H1 (cell line): ENCODE measurements at regions not wholly inside any gene's neighbourhood (a gene's known extent, or its start where the extent isn't known, plus 50 kb on each side); places are given as distances from the start of the nearest gene placed in this dataset.

Experiments
- CTCF ChIA-PET: fragments of 300-600 bp; sonication (Branson Sonifier 250); formaldehyde crosslinking; loops from one replicate; lab custom pipeline; 2021; ENCODE audit not compliant: partially characterized antibody; lab: Charles Lee
- POLR2A ChIA-PET: fragments of 300-600 bp; sonication (Branson Sonifier 250); formaldehyde crosslinking; loops from one replicate; lab custom pipeline; 2021; ENCODE audit warnings: inconsistent platforms; ENCODE audit not compliant: partially characterized antibody; lab: Charles Lee
- DNase-seq, 2 experiments: peaks; one replicate each; pipeline versions ENCODE4 v3.0.0 to v3.0.0-alpha.2; 2010 to 2022; ENCODE audit warnings: low spot score in 2 of 2, low read depth in 1 of 2, mixed read lengths in 1 of 2
- FAIRE-seq: peaks from 2 replicates; lab custom pipeline; 2011; peaks lifted over from hg19 to GRCh38; lab: Jason Lieb, UNC
- H2AFZ ChIP-seq: 2 replicates; pipeline ENCODE4 v1.8.1; 2012; ENCODE audit warnings: low read length, inconsistent platforms
- H2AK5ac ChIP-seq: 2 replicates; pipeline ENCODE4 v1.6.1; 2013; ENCODE audit warnings: low read depth, low read length
- H2BK120ac ChIP-seq: replicated peaks from 2 replicates; pipeline ENCODE3; 2013; ENCODE audit warnings: low read depth, low read length, inconsistent platforms
- H2BK12ac ChIP-seq: 2 replicates; pipeline ENCODE4 v1.6.1; 2013; ENCODE audit warnings: low read depth, low read length
- H2BK15ac ChIP-seq: 2 replicates; pipeline ENCODE4 v1.6.1; 2013; ENCODE audit warnings: low read length
- H2BK20ac ChIP-seq: 2 replicates; pipeline ENCODE4 v1.6.1; 2013; ENCODE audit warnings: low read length
- H2BK5ac ChIP-seq: 2 replicates; pipeline ENCODE4 v1.6.1; 2013; ENCODE audit warnings: low read depth, low read length
- H3K14ac ChIP-seq: 2 replicates; pipeline ENCODE4 v1.6.1; 2013; ENCODE audit warnings: inconsistent platforms; ENCODE audit not compliant: insufficient read length
- H3K18ac ChIP-seq: 2 replicates; pipeline ENCODE4 v1.6.1; 2013; ENCODE audit warnings: low read length; ENCODE audit errors: extremely low read depth
- H3K23ac ChIP-seq: 2 replicates; pipeline ENCODE4 v1.6.1; 2013; ENCODE audit warnings: inconsistent platforms; ENCODE audit not compliant: insufficient read length
- H3K23me2 ChIP-seq: 2 replicates; pipeline ENCODE4 v1.6.1; 2013; ENCODE audit warnings: low read depth, low read length
- H3K27ac ChIP-seq: 2 replicates; pipeline ENCODE4 v1.6.1; 2011; ENCODE audit warnings: low read depth, low read length, inconsistent platforms
- H3K27me3 ChIP-seq, 4 experiments: replicated peaks in 1 of 4; 1 replicate in 1 of 4; 2 replicates in 3 of 4; pipeline versions ENCODE4 v1.6.1 to v1.8.1; 2011 to 2013; ENCODE audit warnings: low read length in 3 of 4, mild to moderate bottlenecking in 3 of 4, inconsistent platforms in 2 of 4, mixed read lengths in 2 of 4, moderate library complexity in 1 of 4; ENCODE audit not compliant: control insufficient read depth in 3 of 4, insufficient read depth in 3 of 4; ENCODE audit errors: extremely low read depth in 1 of 4
- H3K36me3 ChIP-seq, 4 experiments: 2 replicates each; pipeline versions ENCODE4 v1.6.1 to v1.8.1; 2011 to 2013; ENCODE audit warnings: mild to moderate bottlenecking in 4 of 4, low read length in 3 of 4, moderate library complexity in 2 of 4, control low read depth in 1 of 4, inconsistent platforms in 1 of 4; ENCODE audit not compliant: insufficient read depth in 4 of 4, control insufficient read depth in 2 of 4
- H3K4ac ChIP-seq: replicated peaks from 2 replicates; pipeline ENCODE3; 2013; ENCODE audit warnings: low read length, low read depth, mixed read lengths, inconsistent platforms; ENCODE audit not compliant: insufficient read length
- H3K4me1 ChIP-seq, 4 experiments: replicated peaks in 1 of 4; 1 replicate in 1 of 4; 2 replicates in 3 of 4; pipeline versions ENCODE4 v1.6.1 to v1.8.1; 2011 to 2013; ENCODE audit warnings: low read length in 3 of 4, inconsistent platforms in 2 of 4, mixed read lengths in 1 of 4; ENCODE audit not compliant: insufficient read depth in 4 of 4, control insufficient read depth in 3 of 4
- H3K4me2 ChIP-seq, 2 experiments: 2 replicates each; pipeline versions ENCODE4 v1.6.1 to v1.8.1; 2011 to 2013; ENCODE audit warnings: low read depth in 2 of 2, low read length in 2 of 2, control low read depth in 1 of 2, inconsistent platforms in 1 of 2, mild to moderate bottlenecking in 1 of 2; ENCODE audit not compliant: insufficient read depth in 1 of 2
- H3K4me3 ChIP-seq, 4 experiments: fragments of 200-600, 300-600 bp in 1 of 4; sonication (generic), shearing (Covaris generic), sonication (Bioruptor Twin) in 1 of 4; 2 replicates each; pipeline versions ENCODE4 v1.5.1 to v1.8.1; 2011 to 2016; ENCODE audit warnings: low read length in 4 of 4, low read depth in 3 of 4, control low read depth in 2 of 4, inconsistent platforms in 2 of 4, mild to moderate bottlenecking in 2 of 4, mixed read lengths in 1 of 4, moderate library complexity in 1 of 4; ENCODE audit not compliant: insufficient read depth in 2 of 4; ENCODE audit errors: extremely low read depth in 1 of 4
- H3K56ac ChIP-seq: replicated peaks from 2 replicates; pipeline ENCODE3; 2013; ENCODE audit warnings: low read depth, mild to moderate bottlenecking, mixed read lengths, low read length, inconsistent platforms; ENCODE audit not compliant: insufficient read length
- H3K79me1 ChIP-seq: 2 replicates; pipeline ENCODE4 v1.6.1; 2013; ENCODE audit warnings: low read depth, low read length, control low read depth
- H3K79me2 ChIP-seq, 2 experiments: 2 replicates each; pipeline versions ENCODE4 v1.6.1 to v1.8.1; 2012 to 2013; ENCODE audit warnings: low read length in 2 of 2, mild to moderate bottlenecking in 2 of 2, inconsistent platforms in 1 of 2; ENCODE audit not compliant: insufficient read depth in 2 of 2, control insufficient read depth in 1 of 2
- H3K9ac ChIP-seq, 4 experiments: replicated peaks in 1 of 4; 1 replicate in 1 of 4; 2 replicates in 3 of 4; pipeline versions ENCODE4 v1.6.1 to v1.8.1; 2011 to 2013; ENCODE audit warnings: low read depth in 3 of 4, low read length in 3 of 4, control low read depth in 2 of 4, mild to moderate bottlenecking in 2 of 4, moderate library complexity in 2 of 4, inconsistent platforms in 1 of 4; ENCODE audit errors: extremely low read depth in 1 of 4
- H3K9me3 ChIP-seq, 2 experiments: 2 replicates each; pipeline versions ENCODE4 v1.6.1 to v1.8.1; 2012 to 2013; ENCODE audit warnings: mild to moderate bottlenecking in 2 of 2, moderate library complexity in 2 of 2, control low read depth in 1 of 2, inconsistent platforms in 1 of 2, low read depth in 1 of 2, low read length in 1 of 2, mixed read lengths in 1 of 2; ENCODE audit not compliant: insufficient read depth in 2 of 2
- H4K20me1 ChIP-seq, 2 experiments: replicated peaks in 1 of 2; 2 replicates each; pipeline versions ENCODE3 to v1.8.1; 2011 to 2013; ENCODE audit warnings: inconsistent platforms in 2 of 2, low read length in 2 of 2, mild to moderate bottlenecking in 1 of 2; ENCODE audit not compliant: insufficient read depth in 2 of 2, control insufficient read depth in 1 of 2
- H4K5ac ChIP-seq: 2 replicates; pipeline ENCODE4 v1.6.1; 2013; ENCODE audit warnings: low read length, low read depth, mixed read lengths, inconsistent platforms; ENCODE audit not compliant: insufficient read length
- H4K8ac ChIP-seq: 2 replicates; pipeline ENCODE4 v1.8.0; 2013; ENCODE audit warnings: mild to moderate bottlenecking, moderate library complexity, low read length, inconsistent platforms; ENCODE audit not compliant: insufficient read depth; ENCODE audit errors: extremely low read depth
- H4K91ac ChIP-seq: replicated peaks from 2 replicates; pipeline ENCODE3; 2013; ENCODE audit warnings: low read length, mixed read lengths, inconsistent platforms; ENCODE audit not compliant: insufficient read length
- BACH1 ChIP-seq: IDR thresholded peaks from 2 replicates; pipeline ENCODE4 v1.6.1; 2012; ENCODE audit warnings: low read length, improper control_type of control experiment
- CBX8 ChIP-seq: fragments of 300-800, 300-1000 bp; sonication (generic); IDR thresholded peaks from 2 replicates; pipeline ENCODE4 v1.7.1; 2016; ENCODE audit warnings: low read depth, low read length, borderline replicate concordance
- CREB1 ChIP-seq: IDR thresholded peaks from 2 replicates; pipeline ENCODE4 v1.6.1; 2012; ENCODE audit warnings: inconsistent platforms
- EZH2 ChIP-seq: fragments of 200-600 bp; sonication (generic); IDR thresholded peaks from 2 replicates; pipeline ENCODE4 v1.7.1; 2012; ENCODE audit warnings: low read depth, mild to moderate bottlenecking, moderate library complexity, low read length, inconsistent platforms; ENCODE audit not compliant: severe bottlenecking
- KDM4A ChIP-seq: IDR thresholded peaks from one replicate; pipeline ENCODE4 v1.7.1; 2012; ENCODE audit warnings: low read depth, mild to moderate bottlenecking, moderate library complexity, low read length, inconsistent platforms; ENCODE audit not compliant: severe bottlenecking
- RAD21 ChIP-seq, 2 experiments: IDR thresholded peaks in 1 of 2; conservative IDR thresholded peaks in 1 of 2; 2 replicates each; pipeline ENCODE4 v1.6.1; 2011; ENCODE audit warnings: low read depth in 2 of 2, low read length in 2 of 2, improper control_type of control experiment in 1 of 2, inconsistent platforms in 1 of 2, mild to moderate bottlenecking in 1 of 2, moderate library complexity in 1 of 2
- RBBP5 ChIP-seq: IDR thresholded peaks from 2 replicates; pipeline ENCODE4 v1.7.1; 2012; ENCODE audit warnings: low read depth, mild to moderate bottlenecking, inconsistent platforms, low read length, moderate library complexity, borderline replicate concordance
- TAF7 ChIP-seq: optimal IDR thresholded peaks from 2 replicates; pipeline ENCODE3; 2011; ENCODE audit warnings: low read depth, mild to moderate bottlenecking, inconsistent platforms, low read length, moderate library complexity, borderline replicate concordance
- TEAD4 ChIP-seq: IDR thresholded peaks from 2 replicates; pipeline ENCODE4 v1.6.1; 2012; ENCODE audit warnings: low read depth, low read length, inconsistent platforms, mixed read lengths
- ZNF274 ChIP-seq: IDR thresholded peaks from 2 replicates; pipeline ENCODE4 v1.7.0; 2012; ENCODE audit warnings: low read length, borderline replicate concordance; ENCODE audit errors: extremely low read depth
- WGBS, 2 experiments: shearing (Covaris generic) in 1 of 2; methylation state at CpG; one replicate each; pipeline versions ENCODE4 v1.1.6 to v1.1.7; 2013 to 2015; ENCODE audit warnings: low lambda C conversion rate in 2 of 2, mixed read lengths in 2 of 2, inconsistent platforms in 1 of 2, low coverage in 1 of 2, missing lambda C conversion rate in 1 of 2; ENCODE audit not compliant: insufficient replicate concordance in 2 of 2, insufficient coverage in 1 of 2, insufficient read length in 1 of 2; ENCODE audit errors: extremely low coverage in 1 of 2, missing lambda C conversion rate in 1 of 2; 5-methylcytosine and 5-hydroxymethylcytosine counted together
- TF ChIP-seq, protein P1 (sequence below), 3 experiments: IDR thresholded peaks; 1 replicate in 2 of 3; 2 replicates in 1 of 3; pipeline versions ENCODE4 v1.5.1 to v1.6.1; 2011; ENCODE audit warnings: low read length in 3 of 3, mild to moderate bottlenecking in 3 of 3, inconsistent platforms in 2 of 3, low read depth in 1 of 3, moderate library complexity in 1 of 3; ENCODE audit not compliant: insufficient read depth in 1 of 3; ENCODE audit errors: control extremely low read depth in 1 of 3

DNA sequence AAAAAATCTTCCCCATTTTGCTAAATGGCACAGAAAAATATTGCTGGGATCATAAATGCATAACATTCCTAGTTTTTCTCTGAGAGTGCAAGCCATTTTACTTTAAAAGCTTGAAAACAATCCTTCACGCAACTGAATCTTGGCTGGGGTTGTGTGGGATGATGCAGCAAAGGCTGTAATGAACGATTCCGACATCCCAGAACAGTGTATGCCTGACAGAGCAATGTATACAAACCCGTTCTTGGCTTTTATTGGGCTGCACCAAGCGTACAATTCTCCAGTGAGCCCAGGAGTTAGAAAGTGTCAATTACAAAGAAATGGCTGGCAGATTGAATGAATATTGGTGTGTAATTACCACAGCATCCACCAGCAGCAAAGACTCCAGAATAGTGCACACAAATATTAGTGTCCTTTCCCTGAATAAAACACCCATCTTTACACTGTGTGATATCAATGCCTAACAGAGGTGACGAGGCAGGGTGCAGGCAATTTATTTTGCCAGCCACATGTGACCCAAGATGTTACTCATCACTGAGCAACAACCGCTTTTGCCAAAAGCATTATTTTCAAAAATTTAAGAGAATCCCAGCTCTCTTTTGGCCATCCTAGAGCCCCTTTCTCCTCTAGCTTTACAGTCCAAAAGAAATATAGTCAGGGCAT lies 578.6 kb upstream of the CHAC2 start:
- Histone ChIP-seq H2BK12ac (no peak overlapping the region), H3K79me2 (no peaks in the 10 kb centered on the region), H3K4me2 (no peak overlapping the region), H4K5ac (no peak overlapping the region), H3K18ac (no peak overlapping the region), H3K79me1 (no peaks in the 10 kb centered on the region), H3K4me3 (no peak overlapping the region), H2AK5ac (no peak overlapping the region), H2BK120ac (no peak overlapping the region), H3K4ac (no peak overlapping the region), H2BK5ac (no peak overlapping the region), H4K91ac (no peak overlapping the region), H2AFZ (no peak overlapping the region), H3K9me3 (no peaks in the 10 kb centered on the region), H2BK15ac (no peak overlapping the region), H3K9ac (no peak overlapping the region), H3K36me3 (no peaks in the 10 kb centered on the region), H4K8ac (no peak overlapping the region), H2BK20ac (no peak overlapping the region), H3K23ac (no peak overlapping the region), H3K56ac (no peak overlapping the region), H3K23me2 (no peaks in the 10 kb centered on the region), H3K27ac (no peak overlapping the region), H3K14ac (no peak overlapping the region), H3K27me3 (peaks cover 0 to 1% (median 0%) of the 10 kb centered on the region in 4 experiments; a peak in 1 of 7 replicates), H3K4me1 (no peaks in the 10 kb centered on the region), H4K20me1 (no peaks in the 10 kb centered on the region)
- ChIA-PET POLR2A (no interaction called here), CTCF (interaction anchor here (1.2 kb wide), 1 partner anchor 256 kb away, joined by 3 read pairs; no protein-coding TSS in a partner anchor)
- DNase-seq = no peak
- FAIRE-seq = no peak
- 80% methylated on average over 7 of the region's 7 CpGs; no CpG with 5 or more reads in 1 of the 2 experiments for WGBS, 2 experiments
- TF ChIP-seq CREB1 (no peak), KDM4A (no peak), BACH1 (no peak), CBX8 (no peak), TAF7 (no peak), EZH2 (no peak), RBBP5 (no peak), TEAD4 (no peak), ZNF274 (no peak), RAD21 (IDR thresholded peaks at IDR 0.05 in 1 of 2, conservative IDR thresholded peaks at IDR 0.05 in 1 of 2; ENCODE audit: low read depth in 2 of 2, low read length in 2 of 2) (no peak)
- TF ChIP-seq, protein P1, sequence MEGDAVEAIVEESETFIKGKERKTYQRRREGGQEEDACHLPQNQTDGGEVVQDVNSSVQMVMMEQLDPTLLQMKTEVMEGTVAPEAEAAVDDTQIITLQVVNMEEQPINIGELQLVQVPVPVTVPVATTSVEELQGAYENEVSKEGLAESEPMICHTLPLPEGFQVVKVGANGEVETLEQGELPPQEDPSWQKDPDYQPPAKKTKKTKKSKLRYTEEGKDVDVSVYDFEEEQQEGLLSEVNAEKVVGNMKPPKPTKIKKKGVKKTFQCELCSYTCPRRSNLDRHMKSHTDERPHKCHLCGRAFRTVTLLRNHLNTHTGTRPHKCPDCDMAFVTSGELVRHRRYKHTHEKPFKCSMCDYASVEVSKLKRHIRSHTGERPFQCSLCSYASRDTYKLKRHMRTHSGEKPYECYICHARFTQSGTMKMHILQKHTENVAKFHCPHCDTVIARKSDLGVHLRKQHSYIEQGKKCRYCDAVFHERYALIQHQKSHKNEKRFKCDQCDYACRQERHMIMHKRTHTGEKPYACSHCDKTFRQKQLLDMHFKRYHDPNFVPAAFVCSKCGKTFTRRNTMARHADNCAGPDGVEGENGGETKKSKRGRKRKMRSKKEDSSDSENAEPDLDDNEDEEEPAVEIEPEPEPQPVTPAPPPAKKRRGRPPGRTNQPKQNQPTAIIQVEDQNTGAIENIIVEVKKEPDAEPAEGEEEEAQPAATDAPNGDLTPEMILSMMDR (IDR thresholded peaks at IDR 0.05; ENCODE audit: control extremely low read depth in 1 of 3, insufficient read depth in 1 of 3, low read depth in 1 of 3, low read length in 3 of 3) = no peak
